ENCODE measurements at regions not wholly inside any gene's neighbourhood (a gene's known extent, or its start where the extent isn't known, plus 50 kb on each side); places are given as distances from the start of the nearest gene placed in this dataset.

DNA sequence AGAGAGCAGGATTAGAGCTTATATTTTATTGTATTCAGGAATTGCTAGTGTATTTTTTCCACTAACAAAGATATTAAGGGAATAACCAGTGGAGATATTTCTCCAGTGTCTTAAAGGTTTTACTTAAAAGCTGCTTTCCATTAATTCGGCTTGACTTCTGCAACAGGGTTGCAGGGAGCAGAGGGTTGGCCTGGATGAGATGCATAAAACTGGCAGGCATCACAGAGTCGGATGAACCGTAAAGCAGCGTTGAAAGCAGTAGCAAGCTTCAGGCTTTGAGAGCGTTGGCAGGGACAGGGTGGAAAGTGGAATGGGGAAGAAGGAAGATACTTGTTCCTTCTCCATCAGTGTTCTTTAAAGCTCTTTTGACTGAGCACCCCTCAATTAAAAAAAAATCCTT is 237.2 kb downstream of the LMO4 start:
- TF ChIP-seq, protein P1, sequence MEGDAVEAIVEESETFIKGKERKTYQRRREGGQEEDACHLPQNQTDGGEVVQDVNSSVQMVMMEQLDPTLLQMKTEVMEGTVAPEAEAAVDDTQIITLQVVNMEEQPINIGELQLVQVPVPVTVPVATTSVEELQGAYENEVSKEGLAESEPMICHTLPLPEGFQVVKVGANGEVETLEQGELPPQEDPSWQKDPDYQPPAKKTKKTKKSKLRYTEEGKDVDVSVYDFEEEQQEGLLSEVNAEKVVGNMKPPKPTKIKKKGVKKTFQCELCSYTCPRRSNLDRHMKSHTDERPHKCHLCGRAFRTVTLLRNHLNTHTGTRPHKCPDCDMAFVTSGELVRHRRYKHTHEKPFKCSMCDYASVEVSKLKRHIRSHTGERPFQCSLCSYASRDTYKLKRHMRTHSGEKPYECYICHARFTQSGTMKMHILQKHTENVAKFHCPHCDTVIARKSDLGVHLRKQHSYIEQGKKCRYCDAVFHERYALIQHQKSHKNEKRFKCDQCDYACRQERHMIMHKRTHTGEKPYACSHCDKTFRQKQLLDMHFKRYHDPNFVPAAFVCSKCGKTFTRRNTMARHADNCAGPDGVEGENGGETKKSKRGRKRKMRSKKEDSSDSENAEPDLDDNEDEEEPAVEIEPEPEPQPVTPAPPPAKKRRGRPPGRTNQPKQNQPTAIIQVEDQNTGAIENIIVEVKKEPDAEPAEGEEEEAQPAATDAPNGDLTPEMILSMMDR (conservative IDR thresholded peaks at IDR 0.05; ENCODE audit: low read depth, low read length) = no peak
- TF ChIP-seq EZH2 (IDR thresholded peaks at IDR 0.05; ENCODE audit: low read length, unreplicated experiment) = no peak
- no peak for TF ChIP-seq EZH2phosphoT487 (IDR thresholded peaks at IDR 0.05; ENCODE audit: borderline replicate concordance, low read length)

All from PC-3 (cell line).